ENCODE measurements at regions not wholly inside any gene's neighbourhood (a gene's known extent, or its start where the extent isn't known, plus 50 kb on each side); places are given as distances from the start of the nearest gene placed in this dataset.

DNA sequence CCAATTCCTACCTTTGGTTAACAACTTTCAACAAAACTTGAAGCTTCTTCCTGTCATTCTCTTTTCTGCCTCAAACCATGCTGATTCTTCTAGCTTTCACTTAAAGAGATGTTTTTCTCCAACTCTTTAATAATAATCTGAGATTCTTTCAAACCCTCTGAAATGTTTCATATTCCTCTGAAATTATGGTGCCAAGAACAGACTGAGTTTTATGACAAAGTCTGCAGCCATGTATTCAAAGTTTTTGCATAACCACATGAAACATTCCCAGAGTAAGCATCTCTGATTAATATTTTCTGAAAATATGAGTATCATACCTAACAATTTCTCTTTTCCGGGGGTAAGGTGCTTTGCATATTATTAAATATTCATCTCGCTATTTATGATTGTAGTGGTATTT lies 59.1 kb upstream of the DCN start:
- DNase-seq (ENCODE audit: low spot score), result no peak

DNA sequence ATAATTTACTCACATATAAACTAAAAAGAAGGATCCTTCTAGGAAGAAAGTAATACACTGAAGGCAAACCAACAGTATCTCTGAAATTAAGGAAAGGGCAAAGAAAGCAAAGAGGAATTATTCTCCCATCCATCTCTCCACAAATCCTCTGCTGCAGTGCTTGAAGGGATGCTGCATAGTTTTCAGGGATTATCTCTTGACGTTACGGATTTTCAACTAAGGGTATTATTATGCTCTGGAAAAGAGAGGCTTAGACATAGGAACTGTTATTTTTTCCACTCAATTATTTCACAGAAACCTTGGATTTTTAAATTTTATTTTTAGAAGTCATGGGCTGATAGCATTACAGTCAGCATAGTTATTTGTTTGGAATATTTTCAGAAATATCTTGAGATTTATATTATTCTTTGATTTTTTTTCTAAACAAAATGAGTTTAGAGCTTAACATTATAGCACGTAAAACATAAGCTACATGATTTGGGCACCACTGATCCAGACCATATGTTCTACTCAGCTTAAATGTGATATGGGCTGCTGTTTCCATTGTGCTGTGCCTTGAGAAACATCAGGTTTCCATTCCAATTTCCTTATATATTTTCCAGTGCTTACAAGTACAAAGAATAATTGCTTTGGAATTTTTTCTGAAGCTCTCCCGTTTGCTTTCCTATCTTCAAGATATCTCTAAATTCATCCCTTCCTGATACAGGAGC lies 57.9 kb upstream of the DCN start:
- no peak for DNase-seq (ENCODE audit: low spot score)

GRCh38 chr12:91239481-91239880 lies 56.9 kb upstream of the DCN start:
- DNase-seq (ENCODE audit: low spot score), result no peak
